Left ventricle myocardium inferior (tissue), 1 donor: ENCODE measurements at regions not wholly inside any gene's neighbourhood (a gene's known extent, or its start where the extent isn't known, plus 50 kb on each side); places are given as distances from the start of the nearest gene placed in this dataset.

Experiments used
- DNase-seq: peaks from one replicate; pipeline ENCODE4 v3.0.0-alpha.2; 2020
- H3K27ac ChIP-seq: fragments of 200-600 bp; replicated peaks from 2 replicates; pipeline ENCODE4 v1.8.0; 2021
- H3K27me3 ChIP-seq: fragments of 200-600 bp; 2 replicates; pipeline ENCODE4 v1.8.0; 2021; ENCODE audit warnings: low read depth
- H3K36me3 ChIP-seq: fragments of 200-600 bp; 2 replicates; pipeline ENCODE4 v1.8.0; 2021
- H3K4me1 ChIP-seq: fragments of 200-600 bp; 2 replicates; pipeline ENCODE4 v1.8.0; 2021
- H3K4me3 ChIP-seq: fragments of 200-600 bp; 2 replicates; pipeline ENCODE4 v1.8.0; 2021; ENCODE audit warnings: mild to moderate bottlenecking, moderate library complexity
- H3K9me3 ChIP-seq: fragments of 200-600 bp; replicated peaks from 2 replicates; pipeline ENCODE4 v1.8.0; 2021
- CTCF ChIP-seq: fragments of 200-600 bp; IDR thresholded peaks from 2 replicates; pipeline ENCODE4 v1.8.0; 2021; ENCODE audit warnings: antibody characterized with exemption, mild to moderate bottlenecking, borderline replicate concordance
- intact Hi-C: fragments of 100-400 bp; cut with micrococcal nuclease; formaldehyde crosslinking; loops from one replicate; pipeline ENCODE4 v1.11.0; 2022
- donor health status: DM: no; HTN: yes; CAD: no; lungs with severe emphysema.

- no peaks in the 10 kb centered on the region for H3K9me3 ChIP-seq
- no peak for TF ChIP-seq CTCF
- DNase-seq, result no peak
- intact Hi-C loops, result no loop called here
- no peaks in the 10 kb centered on the region for H3K27me3 ChIP-seq
- no peak overlapping the region for H3K4me3 ChIP-seq
- H3K4me1 ChIP-seq, result peaks cover 4% of the 10 kb centered on the region
- H3K36me3 ChIP-seq, result no peaks in the 10 kb centered on the region
- no peak overlapping the region for H3K27ac ChIP-seq
These were observed 217.9 kb upstream of the PWP1 start for GRCh38 chr12:107467716-107468115.

GRCh38 chr12:107468182-107468581 lies 217.4 kb upstream of the PWP1 start:
- H3K27ac ChIP-seq, result no peak overlapping the region
- TF ChIP-seq CTCF, result no peak

GRCh38 chr12:107469011-107469410 lies 216.6 kb upstream of the PWP1 start:
- Histone ChIP-seq H3K27ac (no peak overlapping the region), H3K36me3 (no peaks in the 10 kb centered on the region), H3K4me1 (peaks cover 4% of the 10 kb centered on the region), H3K27me3 (peaks cover 3% of the 10 kb centered on the region), H3K4me3 (no peak overlapping the region), H3K9me3 (no peaks in the 10 kb centered on the region)
- intact Hi-C loops, result no loop called here
- TF ChIP-seq CTCF, result no peak
- no peak for DNase-seq

More at GRCh38 chr12:107468182-107468581, 217.4 kb upstream of the PWP1 start:
- Histone ChIP-seq H3K4me3 (no peak overlapping the region), H3K9me3 (no peaks in the 10 kb centered on the region), H3K4me1 (peaks cover 4% of the 10 kb centered on the region), H3K27me3 (no peaks in the 10 kb centered on the region), H3K36me3 (no peaks in the 10 kb centered on the region)
- DNase-seq, result no peak
- intact Hi-C loops, result no loop called here

- intact Hi-C loops, result no loop called here
- Histone ChIP-seq H3K27ac (no peak overlapping the region), H3K36me3 (no peaks in the 10 kb centered on the region), H3K27me3 (peaks cover 6% of the 10 kb centered on the region), H3K4me1 (peaks cover 4% of the 10 kb centered on the region), H3K9me3 (no peaks in the 10 kb centered on the region), H3K4me3 (no peak overlapping the region)
- TF ChIP-seq CTCF, result no peak
- no peak for DNase-seq
These were observed 215.0 kb upstream of the PWP1 start for GRCh38 chr12:107470645-107471044.

GRCh38 chr12:107472308-107472707 lies 213.3 kb upstream of the PWP1 start:
- no peak for TF ChIP-seq CTCF
- Histone ChIP-seq H3K36me3 (no peaks in the 10 kb centered on the region), H3K27ac (no peak overlapping the region), H3K4me1 (peaks cover 4% of the 10 kb centered on the region), H3K27me3 (peaks cover 11% of the 10 kb centered on the region), H3K9me3 (no peaks in the 10 kb centered on the region), H3K4me3 (no peak overlapping the region)
- DNase-seq, result no peak
- intact Hi-C loops, result no loop called here

- Histone ChIP-seq H3K27me3 (peaks cover 11% of the 10 kb centered on the region), H3K27ac (no peak overlapping the region), H3K36me3 (no peaks in the 10 kb centered on the region), H3K9me3 (no peaks in the 10 kb centered on the region), H3K4me1 (no peaks in the 10 kb centered on the region), H3K4me3 (no peak overlapping the region)
- intact Hi-C loops, result no loop called here
- no peak for TF ChIP-seq CTCF
- DNase-seq, result no peak
These were observed 211.5 kb upstream of the PWP1 start for GRCh38 chr12:107474099-107474498.
